Iris pigment epithelial cell (primary cell): ENCODE measurements at regions not wholly inside any gene's neighbourhood (a gene's known extent, or its start where the extent isn't known, plus 50 kb on each side); places are given as distances from the start of the nearest gene placed in this dataset.
"Not testable (repeated sequence)": the region's sequence is repeated elsewhere in the genome, so short reads cannot be mapped to it uniquely, and the experiment has no call there.

Experiments
- DNase-seq: peaks from one replicate; pipeline ENCODE4 v3.0.0-alpha.2; 2011; ENCODE audit warnings: low read depth

GRCh38 chr2:224147174-224147573 is 108.1 kb upstream of the SERPINE2 start:
- DNase-seq, result peak; percentile 41

GRCh38 chr2:224146356-224147160 is 107.5 kb upstream of the SERPINE2 start:
- no peak for DNase-seq

GRCh38 chr2:224145751-224146355 is 106.8 kb upstream of the SERPINE2 start:
- peak; percentile 94 for DNase-seq

- no peak for DNase-seq
Measured at GRCh38 chr2:224143526-224143925, 104.4 kb upstream of the SERPINE2 start.

GRCh38 chr2:224142397-224143312 is 103.6 kb upstream of the SERPINE2 start:
- peak; percentile 81 for DNase-seq

- no peak for DNase-seq
Measured at GRCh38 chr2:224141304-224141703, 102.2 kb upstream of the SERPINE2 start.

GRCh38 chr2:224137208-224137607 is 98.1 kb upstream of the SERPINE2 start:
- DNase-seq, result no peak

- no peak for DNase-seq
Measured at GRCh38 chr2:224136396-224136795, 97.3 kb upstream of the SERPINE2 start.

GRCh38 chr2:224135881-224136280 is 96.8 kb upstream of the SERPINE2 start:
- no peak for DNase-seq

- DNase-seq, result no peak
Measured at GRCh38 chr2:224134003-224134734, 95.1 kb upstream of the SERPINE2 start.

- DNase-seq, result no peak
Measured at GRCh38 chr2:224133387-224133786, 94.3 kb upstream of the SERPINE2 start.

- peak; percentile 84 for DNase-seq
Measured at GRCh38 chr2:224127871-224128501, 88.9 kb upstream of the SERPINE2 start.

- no peak for DNase-seq
Measured at GRCh38 chr2:224126440-224126839, 87.4 kb upstream of the SERPINE2 start.

- no peak for DNase-seq
Measured at GRCh38 chr2:224126003-224126402, 86.9 kb upstream of the SERPINE2 start.

- DNase-seq, result no peak
Measured at GRCh38 chr2:224122542-224122941, 83.5 kb upstream of the SERPINE2 start.

GRCh38 chr2:224121406-224122067 is 82.5 kb upstream of the SERPINE2 start:
- no peak for DNase-seq

- no peak for DNase-seq
Measured at GRCh38 chr2:224120986-224121385, 81.9 kb upstream of the SERPINE2 start.

- DNase-seq, result not testable (repeated sequence)
Measured at GRCh38 chr2:224119846-224120245, 80.8 kb upstream of the SERPINE2 start.

- no peak for DNase-seq
Measured at GRCh38 chr2:224114428-224114827, 75.3 kb upstream of the SERPINE2 start.

- DNase-seq, result not testable (repeated sequence)
Measured at GRCh38 chr2:224113930-224114329, 74.8 kb upstream of the SERPINE2 start.

GRCh38 chr2:224111576-224111975 is 72.5 kb upstream of the SERPINE2 start:
- peak; percentile 36 for DNase-seq
